GM10266 (cell line): ENCODE measurements at regions not wholly inside any gene's neighbourhood (a gene's known extent, or its start where the extent isn't known, plus 50 kb on each side); places are given as distances from the start of the nearest gene placed in this dataset.
A peak's percentile ranks its signal among the peaks of the same experiment; 100 is the strongest.
"Not testable (repeated sequence)": the region's sequence is repeated elsewhere in the genome, so short reads cannot be mapped to it uniquely, and the experiment has no call there.

Source experiments
- DNase-seq: peaks from one replicate; pipeline ENCODE4 v3.0.0; 2012; ENCODE audit errors: extremely low spot score
- CTCF ChIP-seq: IDR thresholded peaks from 2 replicates; pipeline ENCODE4 v1.5.1; 2012; ENCODE audit warnings: mild to moderate bottlenecking, low read depth; ENCODE audit not compliant: control insufficient read depth, insufficient read depth; ENCODE audit errors: missing control alignments

DNA sequence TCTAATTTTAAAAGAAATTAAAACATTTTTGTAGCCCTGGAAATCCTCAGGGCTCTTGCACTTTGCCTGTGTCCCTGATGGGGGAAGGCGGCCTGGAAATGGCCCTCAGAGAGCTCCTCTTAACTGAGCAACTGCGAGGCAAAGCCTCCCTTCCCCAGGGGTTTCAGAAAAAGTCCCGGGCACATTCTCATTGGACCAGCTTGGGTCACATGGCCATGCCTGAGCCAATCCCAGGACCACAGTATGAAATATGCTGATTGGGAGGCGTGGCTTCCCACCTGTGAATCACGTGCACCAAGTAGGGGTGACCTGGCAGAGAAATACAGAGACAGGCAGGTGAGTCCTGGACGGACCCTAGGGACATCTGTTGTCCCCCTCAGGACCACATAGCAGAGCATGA lies 90.4 kb upstream of the SFSWAP start:
- no peak for DNase-seq
- no peak for TF ChIP-seq CTCF

DNA sequence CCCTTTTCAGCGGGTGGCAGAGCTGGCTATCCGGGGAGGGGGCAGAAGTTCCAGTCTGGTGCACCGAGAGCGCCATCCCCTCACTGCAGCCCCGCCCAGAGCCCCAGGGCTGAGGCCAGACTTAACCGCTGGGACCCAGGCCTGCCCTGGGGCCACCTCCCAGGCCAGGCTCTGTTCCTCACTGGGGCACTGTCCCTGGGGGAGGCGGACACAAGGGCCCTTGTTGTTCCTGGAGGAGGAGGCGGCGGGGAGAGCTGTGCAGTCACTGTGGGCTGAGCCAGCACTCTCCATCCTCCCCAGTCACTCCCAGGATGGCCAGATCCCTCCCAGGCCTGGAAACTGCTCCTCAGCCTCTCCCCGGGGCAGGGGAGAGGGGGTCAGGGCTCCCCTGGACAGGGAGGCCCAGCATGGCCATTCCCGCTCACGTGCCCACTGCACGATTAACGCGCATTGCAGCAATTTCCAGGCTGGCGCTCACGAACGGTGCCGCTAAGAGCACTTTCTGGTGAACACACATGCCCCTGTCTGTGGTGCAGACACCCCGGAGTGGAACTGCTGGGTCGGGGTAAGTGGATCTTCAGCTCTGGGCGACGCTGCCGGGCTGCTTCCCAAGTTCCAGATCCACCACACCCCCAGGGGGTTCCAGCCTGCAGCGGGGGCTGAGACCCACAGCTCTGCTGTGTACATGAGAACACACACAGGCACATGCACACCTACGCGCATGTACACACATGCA lies 89.8 kb upstream of the SFSWAP start:
- TF ChIP-seq CTCF, result no peak
- DNase-seq, result no peak

DNA sequence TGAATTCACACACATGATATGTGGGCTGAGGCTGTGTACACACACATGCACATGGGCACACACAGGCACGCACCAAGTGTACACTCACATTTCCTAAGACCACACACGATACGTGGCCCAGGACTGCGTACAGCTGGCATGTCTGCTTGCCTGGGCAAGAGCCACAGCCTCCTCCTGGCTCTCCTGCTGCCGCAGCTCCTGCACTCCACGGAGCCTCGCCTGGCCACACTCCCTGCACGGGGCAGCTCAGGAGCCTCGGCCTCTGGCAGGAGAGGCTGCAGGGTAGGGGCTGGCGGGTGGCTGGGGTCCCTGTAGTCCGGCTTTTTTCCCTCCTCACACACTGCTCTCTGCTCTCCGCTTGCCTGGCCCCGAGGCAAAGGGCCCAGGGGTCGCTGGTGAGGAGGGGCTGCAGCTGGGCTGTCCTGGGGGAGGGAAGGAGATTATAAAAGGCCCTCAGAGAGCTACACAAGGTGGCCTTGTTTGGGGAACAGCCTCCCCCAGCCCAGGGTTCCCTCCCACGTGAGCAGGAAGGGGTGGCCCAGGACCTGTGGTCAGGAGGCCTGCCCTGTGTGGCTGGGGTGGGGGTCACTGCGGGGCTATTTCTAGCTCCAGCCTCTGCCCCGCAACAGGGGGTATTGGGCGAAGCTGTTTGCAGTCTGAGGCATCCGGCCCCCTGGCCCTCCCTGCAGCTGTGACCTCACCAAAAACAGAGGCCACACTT lies 89.0 kb upstream of the SFSWAP start:
- TF ChIP-seq CTCF, result no peak
- no peak for DNase-seq

GRCh38 chr12:131622422-131622955 lies 88.4 kb upstream of the SFSWAP start:
- no peak for DNase-seq
- TF ChIP-seq CTCF, result no peak

DNA sequence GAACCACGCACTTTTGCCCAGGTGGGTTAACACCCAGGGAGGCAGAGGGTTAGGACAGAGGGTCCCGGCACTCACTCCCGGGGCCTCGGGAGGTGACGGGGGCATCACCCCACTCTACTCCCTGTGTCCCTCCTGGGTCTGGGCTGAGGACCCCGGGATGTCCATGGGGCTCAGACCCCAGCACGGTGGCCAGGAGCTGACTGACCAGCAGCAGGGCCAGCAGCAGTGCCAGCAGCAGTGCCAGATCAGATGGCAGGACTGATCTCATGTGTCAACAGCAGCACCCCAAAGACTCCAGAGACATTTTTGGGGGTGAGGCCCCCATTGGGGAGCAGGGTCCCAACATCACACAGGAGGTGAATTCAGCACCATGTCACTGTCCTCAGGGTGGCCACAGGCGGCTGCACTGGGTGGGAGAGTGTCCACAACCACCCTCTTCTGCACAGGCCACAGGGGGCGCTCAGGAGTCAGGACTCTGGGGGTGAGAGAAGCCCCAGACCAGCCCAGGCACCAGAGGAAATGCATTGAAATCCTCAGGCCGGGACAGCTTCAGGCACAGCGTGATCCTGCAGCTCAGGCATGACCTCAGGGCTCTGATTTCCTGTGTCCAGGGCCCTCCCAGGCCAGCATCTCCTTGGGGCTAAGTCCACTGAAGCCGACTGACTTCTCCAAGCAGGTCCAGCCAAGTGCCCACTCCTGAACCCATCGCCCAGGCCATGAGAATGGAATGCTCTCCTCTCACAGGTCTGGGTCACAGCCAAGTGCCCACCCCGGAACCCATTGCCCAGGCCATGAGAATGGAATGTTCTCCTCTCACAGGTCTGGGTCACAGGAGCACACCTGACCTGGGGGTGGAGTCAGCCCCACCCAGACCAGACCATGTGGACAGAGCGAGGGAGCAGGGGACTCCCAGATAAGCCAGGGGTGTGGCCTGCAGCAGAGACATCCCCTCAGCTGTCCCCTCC lies 87.2 kb upstream of the SFSWAP start:
- peak; percentile 10 for TF ChIP-seq CTCF
- DNase-seq, result not testable (repeated sequence)

DNA sequence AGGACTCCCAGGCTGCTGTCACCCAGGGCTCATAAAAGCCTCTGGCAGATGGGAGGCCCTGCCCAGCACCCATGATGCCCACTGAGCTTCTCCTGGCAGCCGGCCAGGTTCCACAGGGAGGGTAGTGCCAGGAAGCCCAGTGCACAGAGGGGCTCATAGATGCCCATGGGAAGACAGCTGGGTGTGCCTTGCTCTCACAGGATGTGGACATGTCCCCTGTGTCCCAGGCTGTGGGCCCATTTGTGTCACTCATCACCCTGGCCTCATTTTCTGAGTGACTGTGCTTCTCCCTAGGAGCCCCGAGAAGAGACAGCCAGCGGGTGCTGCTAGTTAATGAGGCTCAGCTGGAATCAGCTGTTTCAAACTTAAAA lies 86.5 kb upstream of the SFSWAP start:
- DNase-seq, result not testable (repeated sequence)

- not testable (repeated sequence) for DNase-seq
These were observed 86.0 kb upstream of the SFSWAP start for GRCh38 chr12:131624756-131625501.

DNA sequence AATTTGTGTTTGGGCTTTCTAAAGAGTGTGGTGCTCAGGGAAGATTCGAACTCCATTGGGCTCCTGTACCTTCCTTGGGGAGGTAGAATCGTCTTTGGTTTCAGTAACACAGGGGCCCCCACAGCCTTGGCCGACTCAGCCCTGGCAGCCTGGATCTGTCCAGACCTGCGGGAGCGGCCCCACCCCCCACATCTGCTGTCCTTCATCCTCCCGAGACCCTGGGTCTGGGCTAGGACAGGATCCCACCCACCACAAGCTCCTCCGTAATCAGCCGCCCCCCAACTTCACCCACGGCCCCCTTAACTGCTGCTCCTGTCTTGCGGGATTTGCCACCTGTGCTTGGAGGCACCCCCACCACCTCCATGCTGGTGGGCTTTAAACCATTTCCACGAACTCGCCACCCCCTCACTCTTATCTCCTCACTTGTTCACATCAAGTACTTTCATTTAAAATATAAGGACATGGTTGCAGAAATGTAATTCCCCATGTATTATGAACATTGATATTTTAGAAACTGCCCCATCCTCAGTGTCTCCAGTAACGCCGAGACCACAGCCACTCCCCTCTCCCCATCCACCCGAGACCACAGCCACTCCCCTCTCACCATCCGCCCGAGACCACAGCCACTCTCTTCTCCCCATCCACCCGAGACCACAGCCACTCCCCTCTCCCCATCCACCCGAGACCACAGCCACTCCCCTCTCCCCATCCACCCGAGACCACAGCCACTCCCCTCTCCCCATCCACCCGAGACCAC lies 84.7 kb upstream of the SFSWAP start:
- not testable (repeated sequence) for DNase-seq

- DNase-seq, result not testable (repeated sequence)
These were observed 83.5 kb upstream of the SFSWAP start for GRCh38 chr12:131627151-131628022.
